GM18520 (cell line): ENCODE measurements at regions not wholly inside any gene's neighbourhood (a gene's known extent, or its start where the extent isn't known, plus 50 kb on each side); places are given as distances from the start of the nearest gene placed in this dataset.
"Not testable (repeated sequence)": the region's sequence is repeated elsewhere in the genome, so short reads cannot be mapped to it uniquely, and the experiment has no call there.

ENCODE experiments used
- ATAC-seq: cut with Tn5 transposase; IDR thresholded peaks from one replicate; pipeline ENCODE4 v1.9.1; 2021; ENCODE audit not compliant: unreplicated experiment

DNA sequence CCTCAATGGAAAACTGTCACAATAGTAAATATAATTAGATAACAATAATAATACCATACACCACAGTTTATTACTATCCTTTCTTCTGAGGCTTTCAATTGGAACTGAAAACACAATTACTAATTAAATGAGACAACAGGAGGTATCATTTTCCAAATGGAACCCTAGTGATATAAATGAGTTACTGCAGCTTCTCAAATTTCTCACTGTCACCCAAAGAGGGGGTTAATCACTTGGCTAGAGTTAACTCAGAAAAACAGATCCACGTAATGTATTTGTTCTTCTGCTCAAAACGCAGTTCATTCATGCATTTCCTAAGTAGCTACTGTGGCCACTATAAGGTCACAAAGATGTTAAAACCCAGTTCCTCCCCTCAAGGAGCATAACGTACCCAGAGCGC lies 120.9 kb upstream of the FOXN3 start:
- ATAC-seq: no peak

DNA sequence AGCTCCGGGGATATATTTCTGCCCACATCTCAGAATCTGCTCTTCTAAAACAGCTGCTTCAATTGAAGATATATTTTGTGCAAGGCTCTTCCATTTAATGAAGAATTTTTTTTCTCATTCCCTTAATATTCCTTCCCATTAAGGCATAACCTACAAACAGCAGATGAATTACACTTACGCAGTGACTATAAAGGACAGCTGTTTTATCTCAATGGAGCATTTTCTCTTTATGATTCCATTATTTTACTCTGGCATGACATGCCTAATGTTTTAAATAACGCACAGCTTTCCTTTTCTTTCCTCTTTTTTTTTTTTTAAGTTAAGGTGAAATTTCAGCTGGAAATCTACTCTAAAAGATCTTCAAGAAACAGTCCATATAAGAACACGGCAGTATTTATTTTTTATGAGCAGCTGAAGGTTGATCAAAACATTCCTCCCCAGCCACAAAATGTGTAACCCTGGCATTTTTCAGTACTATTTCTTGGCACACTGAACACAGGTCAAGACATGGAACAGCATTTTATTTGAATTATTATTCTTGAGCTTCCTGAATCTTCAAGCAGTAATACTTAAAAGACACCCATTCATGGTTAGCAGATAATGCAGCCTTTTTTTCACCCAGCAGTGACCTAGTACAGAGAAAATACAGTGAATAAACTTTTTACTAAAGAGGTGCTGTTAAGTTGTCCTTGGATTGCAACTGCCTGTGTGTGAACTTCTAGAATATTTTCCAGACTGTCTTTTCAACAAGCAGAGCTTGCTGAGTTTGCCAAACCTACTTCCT lies 118.1 kb upstream of the FOXN3 start:
- ATAC-seq: no peak

DNA sequence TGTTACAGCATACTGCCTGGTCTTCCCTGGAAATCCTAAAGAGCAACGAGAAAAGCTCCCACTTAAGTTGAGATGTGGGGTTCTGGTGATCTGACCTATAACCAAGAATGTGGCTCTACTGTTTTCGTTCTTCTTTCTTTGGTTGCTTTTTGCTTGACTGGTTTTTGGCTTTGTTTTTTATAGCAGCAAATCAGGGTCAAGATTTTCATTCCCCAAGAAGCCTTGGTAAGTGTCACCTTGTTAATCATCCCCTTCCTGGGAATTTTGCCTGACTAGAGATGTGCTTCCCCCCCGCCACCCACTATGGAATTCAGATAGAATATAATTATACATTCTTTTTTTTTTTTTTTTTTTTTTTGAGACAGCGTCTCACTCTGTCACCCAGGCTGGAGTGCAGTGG lies 116.7 kb upstream of the FOXN3 start:
- ATAC-seq: no peak

- ATAC-seq: no peak
Observed at GRCh38 chr14:89533136-89533535, 116.1 kb upstream of the FOXN3 start.

GRCh38 chr14:89531661-89532335 lies 114.8 kb upstream of the FOXN3 start:
- ATAC-seq: no peak

GRCh38 chr14:89524990-89525667 lies 108.1 kb upstream of the FOXN3 start:
- no peak for ATAC-seq

DNA sequence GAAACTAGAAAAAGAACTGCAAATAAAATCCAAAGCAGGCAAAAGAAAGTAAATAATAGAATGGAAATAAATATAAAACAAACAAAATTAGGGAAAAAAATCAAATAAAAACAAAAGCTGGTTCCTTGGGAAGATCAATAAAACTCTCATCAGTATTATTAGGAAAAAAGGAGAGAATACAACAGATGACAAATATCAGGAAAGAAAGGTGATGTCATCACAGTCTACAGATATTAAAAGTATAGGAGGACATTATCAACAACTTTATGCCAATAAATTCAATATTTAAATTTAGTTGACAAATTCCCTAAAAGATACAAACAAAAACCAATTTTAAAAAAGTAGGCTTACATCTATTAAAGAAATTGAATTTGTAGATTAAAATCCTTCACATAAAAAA lies 107.4 kb upstream of the FOXN3 start:
- ATAC-seq: no peak

DNA sequence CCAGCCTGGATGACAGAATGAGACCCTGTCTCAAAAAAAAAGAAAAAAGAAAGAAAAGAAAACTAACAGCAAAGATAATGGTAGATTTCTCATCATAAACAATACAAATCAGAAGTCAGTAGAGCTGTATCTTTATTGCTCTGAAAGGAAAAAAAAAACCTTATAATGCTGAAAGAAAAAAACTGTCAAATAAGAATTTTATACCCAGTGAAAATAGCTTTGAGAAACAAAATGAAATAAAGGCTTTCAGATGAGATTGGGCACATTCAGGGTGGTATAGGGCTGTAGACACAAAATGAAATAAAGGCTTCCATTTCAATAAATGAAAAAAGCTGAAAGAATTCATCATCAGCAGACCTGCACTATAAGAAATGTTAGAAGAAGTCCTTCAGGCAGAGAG lies 105.0 kb upstream of the FOXN3 start:
- no peak for ATAC-seq

DNA sequence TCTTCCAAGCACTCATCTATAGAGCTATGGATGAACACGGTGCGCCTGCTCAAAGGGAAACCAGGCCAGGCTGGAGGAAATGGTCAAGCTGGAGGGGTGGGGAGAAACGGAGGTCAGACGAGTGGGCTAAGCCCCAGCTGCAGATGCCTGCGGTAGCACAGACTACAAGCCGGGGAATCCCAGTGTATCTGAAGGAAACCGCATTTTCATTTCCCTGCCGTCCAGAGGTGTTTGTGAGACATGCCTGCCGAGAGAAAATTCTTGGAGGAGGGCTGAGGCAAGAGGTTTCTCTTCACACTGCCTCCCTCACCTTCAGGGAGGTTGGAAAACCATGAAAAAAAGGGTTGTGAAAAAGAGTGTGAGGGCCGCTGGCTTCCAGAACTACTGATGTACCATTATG lies 102.0 kb upstream of the FOXN3 start:
- no peak for ATAC-seq

GRCh38 chr14:89516173-89516572 lies 99.1 kb upstream of the FOXN3 start:
- no peak for ATAC-seq

DNA sequence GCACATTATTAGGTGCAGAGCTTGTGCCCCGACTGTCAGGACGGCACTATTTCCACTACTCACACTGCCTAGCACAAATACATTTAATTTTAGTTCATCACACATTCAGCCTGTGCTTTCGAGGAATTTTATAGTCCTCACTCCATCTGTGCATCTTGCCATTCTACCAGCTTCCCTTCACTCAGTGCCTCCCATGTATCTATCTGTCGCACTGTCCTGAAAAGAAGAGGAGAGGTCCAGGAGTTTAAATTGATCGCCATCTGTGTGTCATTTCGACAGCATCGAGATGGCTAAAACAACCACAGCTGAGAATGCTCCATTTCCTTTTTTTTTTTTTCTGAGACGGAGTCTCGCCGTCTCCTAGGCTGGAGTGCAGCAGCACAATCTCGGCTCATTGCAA lies 97.6 kb upstream of the FOXN3 start:
- ATAC-seq: no peak

DNA sequence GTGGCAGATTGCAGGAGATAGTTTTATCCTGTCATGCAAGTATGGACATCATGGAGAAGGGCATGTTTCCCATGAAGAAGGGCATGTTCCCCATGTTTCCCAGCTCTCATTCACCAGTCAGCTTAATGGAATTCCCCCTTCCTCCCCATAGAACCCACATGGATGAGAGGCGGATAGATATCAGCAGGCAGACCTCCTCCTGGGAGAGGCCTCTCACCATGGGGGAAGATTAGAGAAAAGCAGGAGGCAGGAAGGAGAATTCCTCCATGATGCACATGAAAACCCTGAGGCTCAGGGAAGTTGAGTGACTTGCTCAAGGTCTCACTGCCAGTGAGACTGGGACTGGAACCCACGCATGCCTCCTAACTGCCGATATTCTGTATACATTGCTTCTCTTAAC lies 92.9 kb upstream of the FOXN3 start:
- ATAC-seq: no peak

DNA sequence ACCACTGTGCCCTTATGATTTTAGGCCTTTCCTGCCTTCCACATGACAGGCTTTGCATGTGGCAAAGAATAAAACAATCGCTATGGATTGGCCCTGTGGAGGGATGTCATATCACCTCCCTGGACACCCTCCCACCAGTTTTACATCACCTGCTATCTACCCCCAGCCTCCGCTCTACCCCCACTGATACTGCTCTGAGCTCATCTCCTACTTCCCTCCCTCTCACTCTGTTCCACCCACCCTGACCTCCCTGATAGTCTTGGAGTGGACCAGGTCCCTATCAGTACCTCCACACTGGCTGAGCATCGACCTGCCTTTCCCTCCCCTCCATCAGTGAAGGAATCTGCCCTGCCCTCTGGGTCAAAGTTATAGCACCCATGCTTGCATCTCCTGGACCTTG lies 91.8 kb upstream of the FOXN3 start:
- no peak for ATAC-seq

DNA sequence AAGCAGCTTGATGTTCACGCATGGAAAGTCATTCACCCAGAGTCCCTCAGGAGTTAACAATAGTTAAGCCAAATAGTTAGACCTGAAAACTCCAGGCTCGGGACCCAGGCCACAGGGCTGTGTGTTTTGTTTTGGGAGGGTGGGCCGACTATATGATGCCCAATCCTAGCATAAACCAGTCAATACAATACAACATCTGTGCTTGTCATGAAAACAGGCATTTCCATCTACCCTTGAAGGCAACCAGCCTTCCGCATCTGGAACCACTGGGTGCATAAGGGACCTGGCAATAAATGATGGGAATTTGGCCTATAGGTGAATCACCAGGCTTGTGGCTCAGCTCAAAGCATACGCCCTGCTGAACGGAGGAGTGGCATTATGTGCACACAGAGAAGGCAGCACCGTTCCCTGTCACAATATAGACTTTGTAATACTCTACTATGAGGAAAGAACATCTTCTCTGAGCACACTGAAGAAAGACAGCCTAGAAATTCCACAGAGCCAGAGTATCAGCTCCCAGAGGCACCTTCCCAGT lies 91.0 kb upstream of the FOXN3 start:
- no peak for ATAC-seq

GRCh38 chr14:89507521-89507920 lies 90.5 kb upstream of the FOXN3 start:
- peak; percentile 37 for ATAC-seq

- ATAC-seq: not testable (repeated sequence)
Observed at GRCh38 chr14:89506891-89507452, 89.9 kb upstream of the FOXN3 start.

DNA sequence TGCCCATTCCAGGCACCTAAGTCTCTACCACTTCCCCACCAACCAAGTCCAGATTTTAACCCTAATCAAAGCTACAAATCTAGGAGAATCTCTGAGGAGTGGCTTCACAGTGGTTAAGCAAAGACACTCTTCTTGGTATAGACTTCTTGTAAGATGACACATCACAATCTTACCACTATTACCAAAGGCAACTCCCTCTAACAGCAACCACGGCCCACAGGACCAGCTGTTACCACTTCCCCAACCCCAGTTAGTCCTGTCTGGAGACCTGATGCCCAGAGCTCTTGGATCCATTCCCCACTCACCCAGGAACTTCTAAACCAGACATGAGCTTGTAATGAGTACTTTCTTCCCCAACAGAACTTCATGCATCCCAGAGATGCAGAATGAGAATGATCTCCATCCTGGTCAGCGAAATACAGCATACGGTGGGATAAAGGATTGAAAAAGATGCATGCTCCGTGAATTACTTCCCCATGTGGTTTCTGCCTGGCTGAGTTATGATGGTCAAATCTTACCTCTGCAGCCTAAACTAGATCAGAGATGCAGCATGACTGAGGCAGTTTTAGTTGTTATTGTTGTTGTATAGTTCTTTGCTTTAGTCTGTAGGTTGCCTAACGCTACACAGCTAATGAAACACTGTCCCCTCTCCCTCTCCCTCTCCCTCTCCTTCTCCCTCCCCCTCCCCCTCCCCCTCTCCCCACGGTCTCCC lies 87.7 kb upstream of the FOXN3 start:
- ATAC-seq: no peak

DNA sequence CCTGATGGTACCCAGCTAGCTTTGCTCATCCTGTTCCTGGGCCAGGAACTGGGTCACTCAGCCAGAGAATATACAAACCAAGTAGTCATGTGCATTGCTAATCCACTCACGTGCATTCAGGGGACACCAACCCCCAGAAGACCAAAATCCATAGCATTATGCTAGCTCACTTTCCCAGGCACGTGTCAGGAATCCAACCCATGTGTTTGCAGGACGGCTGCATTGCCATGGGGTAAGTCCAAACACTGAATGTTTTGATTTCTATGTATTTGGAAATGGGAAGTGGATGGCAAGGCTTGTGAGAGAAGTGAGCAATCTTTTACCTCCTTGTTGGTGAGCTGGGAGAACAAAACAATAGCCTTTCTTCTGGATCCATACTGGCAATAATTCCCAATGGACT lies 87.1 kb upstream of the FOXN3 start:
- no peak for ATAC-seq

GRCh38 chr14:89503431-89503996 lies 86.5 kb upstream of the FOXN3 start:
- ATAC-seq: no peak

- no peak for ATAC-seq
Observed at GRCh38 chr14:89502966-89503365, 85.9 kb upstream of the FOXN3 start.

DNA sequence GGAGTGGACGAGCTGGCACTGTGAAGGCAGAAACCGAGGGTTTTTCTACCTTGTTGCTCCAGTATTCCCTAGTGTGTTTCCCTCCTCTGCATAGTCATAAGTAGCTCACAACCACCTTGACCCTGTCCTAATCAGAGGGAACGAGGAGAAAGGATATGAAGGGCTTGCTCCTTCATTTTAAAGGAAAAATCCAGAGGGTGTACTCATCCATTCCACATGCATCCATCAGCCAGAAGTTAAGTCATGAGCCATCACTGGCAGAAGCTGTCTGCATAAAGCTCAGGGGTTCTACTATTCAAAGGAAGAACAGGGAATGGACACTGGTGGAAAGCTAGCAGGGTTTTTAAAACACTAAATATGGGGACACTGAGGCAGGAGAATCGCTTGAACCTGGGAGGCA lies 84.3 kb upstream of the FOXN3 start:
- no peak for ATAC-seq
